Stimulated activated naive B cell treated with anti-CD40 and anti-IgM and Interleukin-4, amounts not matched to agents 10 μg/mL and 1 μg/mL and 100 μg/mL, for 72 hours (primary cell): ENCODE measurements at regions not wholly inside any gene's neighbourhood (a gene's known extent, or its start where the extent isn't known, plus 50 kb on each side); places are given as distances from the start of the nearest gene placed in this dataset.

Experiments
- ATAC-seq, 2 donors: fragments of 150-1000 bp; cut with Tn5 transposase; replicated peaks; 2 replicates each; pipeline ENCODE4 v1.10.0; 2021; ENCODE audit warnings: moderate library complexity in 1 of 2
- DNase-seq: peaks from one replicate; pipeline ENCODE4 v3.0.0; 2021
- H3K27ac Mint-ChIP-seq: one replicate; pipeline ENCODE4 v1.8.0; 2022; ENCODE audit warnings: mild to moderate bottlenecking, mixed read lengths
- H3K27me3 Mint-ChIP-seq, 2 donors: one replicate each; pipeline ENCODE4 v1.8.0; 2022; ENCODE audit warnings: mixed read lengths in 2 of 2
- H3K36me3 Mint-ChIP-seq, 2 donors: one replicate each; pipeline ENCODE4 v1.8.0; 2022; ENCODE audit warnings: mixed read lengths in 2 of 2, mild to moderate bottlenecking in 1 of 2
- H3K4me1 Mint-ChIP-seq, 2 donors: one replicate each; pipeline ENCODE4 v1.8.0; 2022; ENCODE audit warnings: mixed read lengths in 2 of 2, mild to moderate bottlenecking in 1 of 2
- H3K4me3 Mint-ChIP-seq, 2 donors: one replicate each; pipeline ENCODE4 v1.8.0; 2022; ENCODE audit warnings: mild to moderate bottlenecking in 2 of 2, mixed read lengths in 2 of 2, moderate library complexity in 1 of 2
- H3K9me3 Mint-ChIP-seq, 2 donors: one replicate each; pipeline ENCODE4 v1.8.0; 2022; ENCODE audit warnings: mixed read lengths in 2 of 2, mild to moderate bottlenecking in 1 of 2

- no peaks in the 10 kb centered on the region for H3K9me3 Mint-ChIP-seq
- no peaks in the 10 kb centered on the region for H3K27me3 Mint-ChIP-seq
- H3K27ac Mint-ChIP-seq = no peak overlapping the region
- DNase-seq = no peak
- no peak for ATAC-seq
- no peaks in the 10 kb centered on the region for H3K4me1 Mint-ChIP-seq
- H3K36me3 Mint-ChIP-seq = no peaks in the 10 kb centered on the region
- H3K4me3 Mint-ChIP-seq = no peak overlapping the region
These were observed 246.6 kb upstream of the APCDD1 start for GRCh38 chr18:10207682-10208345.

GRCh38 chr18:10209302-10209701 is 245.1 kb upstream of the APCDD1 start:
- DNase-seq (no peak), ATAC-seq (no peak)
- H3K27me3 Mint-ChIP-seq = no peaks in the 10 kb centered on the region
- H3K9me3 Mint-ChIP-seq = no peaks in the 10 kb centered on the region
- H3K36me3 Mint-ChIP-seq = no peaks in the 10 kb centered on the region
- H3K4me1 Mint-ChIP-seq = peaks cover 0 to 3% of the 10 kb centered on the region in 2 donors
- H3K27ac Mint-ChIP-seq = no peak overlapping the region
- no peak overlapping the region for H3K4me3 Mint-ChIP-seq

GRCh38 chr18:10210057-10210633 is 244.3 kb upstream of the APCDD1 start:
- ATAC-seq (no peak), DNase-seq (no peak)
- H3K27ac Mint-ChIP-seq = no peak overlapping the region
- H3K27me3 Mint-ChIP-seq = no peaks in the 10 kb centered on the region
- peaks cover 4 to 5% of the 10 kb centered on the region in 2 donors for H3K4me1 Mint-ChIP-seq
- no peaks in the 10 kb centered on the region for H3K36me3 Mint-ChIP-seq
- H3K4me3 Mint-ChIP-seq = no peak overlapping the region
- no peaks in the 10 kb centered on the region for H3K9me3 Mint-ChIP-seq

- no peaks in the 10 kb centered on the region for H3K27me3 Mint-ChIP-seq
- ATAC-seq (peak; percentile 97 to 100), DNase-seq (peak; percentile 13)
These were observed 240.9 kb upstream of the APCDD1 start for GRCh38 chr18:10213526-10213925.

DNA sequence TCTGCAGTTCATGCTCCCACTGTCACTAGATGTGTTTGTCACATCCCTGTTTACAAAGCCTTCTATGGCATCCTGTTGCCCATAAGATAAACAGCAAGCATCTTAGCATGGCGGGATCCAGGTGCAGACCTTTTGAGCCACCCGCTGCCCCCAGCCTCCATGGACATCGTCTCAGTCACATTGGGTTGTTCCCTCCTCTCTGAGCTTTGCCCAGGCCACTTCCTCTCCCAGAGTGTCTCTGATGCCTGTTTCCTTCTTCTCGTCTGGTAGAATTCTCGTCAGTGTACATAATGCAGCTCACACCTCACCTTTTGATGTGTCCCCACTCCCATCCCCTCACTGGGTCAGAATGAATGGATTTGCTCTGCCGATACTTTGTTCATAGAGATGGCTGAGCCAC is 239.0 kb upstream of the APCDD1 start:
- no peaks in the 10 kb centered on the region for H3K27me3 Mint-ChIP-seq
- H3K9me3 Mint-ChIP-seq = peaks cover 10 to 12% of the 10 kb centered on the region in 2 donors
- H3K36me3 Mint-ChIP-seq = no peaks in the 10 kb centered on the region
- no peak overlapping the region for H3K27ac Mint-ChIP-seq
- H3K4me1 Mint-ChIP-seq = peaks cover 5 to 11% of the 10 kb centered on the region in 2 donors
- DNase-seq (no peak), ATAC-seq (no peak)
- H3K4me3 Mint-ChIP-seq = no peak overlapping the region

More at GRCh38 chr18:10213526-10213925, 240.9 kb upstream of the APCDD1 start:
- Mint-ChIP-seq H3K27ac (no peak overlapping the region), H3K36me3 (no peaks in the 10 kb centered on the region), H3K4me3 (no peak overlapping the region), H3K9me3 (peaks cover 8 to 12% of the 10 kb centered on the region in 2 donors), H3K4me1 (peaks cover 5 to 11% of the 10 kb centered on the region in 2 donors)

- DNase-seq (no peak), ATAC-seq (no peak)
- Mint-ChIP-seq H3K36me3 (no peaks in the 10 kb centered on the region), H3K27me3 (no peaks in the 10 kb centered on the region), H3K9me3 (peaks cover 14 to 16% of the 10 kb centered on the region in 2 donors), H3K4me3 (no peak overlapping the region), H3K4me1 (peaks cover 5 to 11% of the 10 kb centered on the region in 2 donors), H3K27ac (no peak overlapping the region)
These were observed 237.6 kb upstream of the APCDD1 start for GRCh38 chr18:10216791-10217190.

DNA sequence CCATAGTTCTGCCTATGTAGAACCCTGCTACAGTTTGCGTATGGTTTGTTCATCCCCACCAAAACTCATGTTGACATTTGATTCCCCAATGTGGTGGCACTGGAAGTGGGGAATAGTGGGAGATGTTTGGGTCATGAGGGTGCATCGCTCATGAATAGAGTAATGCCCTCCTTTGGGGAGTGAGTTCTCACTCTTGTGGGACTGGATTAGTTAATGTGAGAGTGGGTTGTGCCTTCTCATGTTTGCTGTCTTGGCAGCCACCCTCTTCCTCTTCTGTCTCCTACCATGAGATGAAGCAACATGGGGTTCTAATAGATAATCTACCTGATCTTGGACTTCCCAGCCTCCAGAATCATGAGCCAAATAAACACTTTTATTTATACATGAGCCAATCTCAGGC is 237.2 kb upstream of the APCDD1 start:
- no peaks in the 10 kb centered on the region for H3K27me3 Mint-ChIP-seq
- ATAC-seq (no peak), DNase-seq (no peak)
- H3K9me3 Mint-ChIP-seq = peaks cover 14 to 16% of the 10 kb centered on the region in 2 donors
- no peak overlapping the region for H3K27ac Mint-ChIP-seq
- no peak overlapping the region for H3K4me3 Mint-ChIP-seq
- H3K36me3 Mint-ChIP-seq = no peaks in the 10 kb centered on the region
- peaks cover 5 to 11% of the 10 kb centered on the region in 2 donors for H3K4me1 Mint-ChIP-seq

GRCh38 chr18:10225300-10225699 is 229.1 kb upstream of the APCDD1 start:
- DNase-seq (no peak), ATAC-seq (no peak)
- no peak overlapping the region for H3K27ac Mint-ChIP-seq
- H3K36me3 Mint-ChIP-seq = peaks cover 3 to 4% of the 10 kb centered on the region in 2 donors
- H3K9me3 Mint-ChIP-seq = peaks cover 8 to 11% of the 10 kb centered on the region in 2 donors
- H3K4me1 Mint-ChIP-seq = no peaks in the 10 kb centered on the region
- no peaks in the 10 kb centered on the region for H3K27me3 Mint-ChIP-seq
- H3K4me3 Mint-ChIP-seq = no peak overlapping the region

DNA sequence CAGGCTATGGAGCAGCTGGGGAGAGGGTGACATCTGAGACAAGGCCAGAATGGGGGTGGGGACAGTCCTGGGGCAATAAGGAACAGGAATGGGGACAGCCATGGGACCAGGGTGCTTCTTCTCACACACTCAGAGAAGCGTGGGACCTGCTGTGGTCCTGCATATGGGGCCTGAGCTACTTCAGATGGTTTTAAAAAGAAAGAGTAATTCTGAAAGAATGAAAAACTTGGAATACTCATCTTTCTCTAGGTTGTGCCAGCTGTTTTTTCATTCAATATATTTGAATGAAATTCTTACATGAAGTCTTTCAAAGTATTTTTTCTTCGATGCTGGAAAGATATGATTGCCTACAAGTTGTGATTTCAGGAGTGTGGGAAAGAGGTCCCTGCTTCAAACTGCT is 227.5 kb upstream of the APCDD1 start:
- Mint-ChIP-seq H3K27ac (no peak overlapping the region), H3K4me1 (peaks cover 0 to 8% of the 10 kb centered on the region in 2 donors)
- ATAC-seq = no peak

DNA sequence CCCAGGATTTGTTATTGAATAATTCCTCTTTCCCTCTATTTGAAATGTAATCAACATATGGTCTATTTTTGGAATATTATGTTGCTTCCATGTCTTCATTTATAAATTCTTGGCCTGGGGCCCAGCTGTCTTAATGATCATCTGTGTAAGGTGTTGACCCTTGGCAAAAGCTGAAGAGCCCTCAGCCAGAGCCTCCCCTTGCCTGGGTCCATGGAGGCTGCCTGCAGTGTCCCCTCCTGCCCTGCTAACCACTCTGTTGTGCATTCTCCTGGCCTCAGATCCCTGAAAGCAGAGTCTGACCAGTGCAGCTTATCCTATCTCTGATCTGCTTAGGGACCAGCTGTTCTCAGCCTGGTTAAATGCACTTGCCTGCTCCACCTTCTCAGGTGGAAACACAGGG is 226.1 kb upstream of the APCDD1 start:
- Mint-ChIP-seq H3K4me3 (no peak overlapping the region), H3K27me3 (no peaks in the 10 kb centered on the region), H3K4me1 (peaks cover 0 to 8% of the 10 kb centered on the region in 2 donors), H3K9me3 (peaks cover 8 to 9% of the 10 kb centered on the region in 2 donors), H3K27ac (no peak overlapping the region), H3K36me3 (peaks cover 4 to 5% of the 10 kb centered on the region in 2 donors)
- DNase-seq = no peak
- ATAC-seq = no peak

More for the DNA sequence above, 227.5 kb upstream of the APCDD1 start:
- no peak overlapping the region for H3K4me3 Mint-ChIP-seq
- no peak for DNase-seq
- H3K27me3 Mint-ChIP-seq = no peaks in the 10 kb centered on the region
- H3K36me3 Mint-ChIP-seq = peaks cover 4 to 5% of the 10 kb centered on the region in 2 donors
- peaks cover 8 to 9% of the 10 kb centered on the region in 2 donors for H3K9me3 Mint-ChIP-seq

- no peak for DNase-seq
- ATAC-seq = no peak
- no peak overlapping the region for H3K4me3 Mint-ChIP-seq
- H3K9me3 Mint-ChIP-seq = peaks cover 8 to 9% of the 10 kb centered on the region in 2 donors
- H3K27ac Mint-ChIP-seq = no peak overlapping the region
- H3K4me1 Mint-ChIP-seq = peaks cover 0 to 8% of the 10 kb centered on the region in 2 donors
- H3K27me3 Mint-ChIP-seq = no peaks in the 10 kb centered on the region
- peaks cover 4 to 5% of the 10 kb centered on the region in 2 donors for H3K36me3 Mint-ChIP-seq
These were observed 225.0 kb upstream of the APCDD1 start for GRCh38 chr18:10229458-10229857.

DNA sequence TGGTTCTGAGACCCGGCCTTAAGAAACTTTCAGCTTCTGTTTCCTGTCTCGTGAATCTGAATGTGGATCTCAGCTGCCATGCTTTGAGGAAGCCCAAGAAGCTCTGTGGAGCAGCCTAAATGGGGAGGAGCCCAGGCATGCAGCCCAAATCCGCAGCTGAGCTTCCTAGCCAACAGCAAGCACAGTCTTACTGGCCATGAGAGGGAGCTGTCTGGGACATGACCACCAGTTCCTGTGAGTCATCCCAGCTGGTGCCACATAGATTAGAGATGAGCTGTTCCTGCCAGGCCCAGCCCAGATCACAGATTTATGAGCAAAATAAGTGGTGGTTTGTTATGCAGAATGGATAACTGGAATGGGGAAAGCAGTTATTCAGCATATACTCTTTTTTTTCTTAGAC is 224.4 kb upstream of the APCDD1 start:
- DNase-seq = no peak
- ATAC-seq = peak in 1 of 2 donors; percentile 39

GRCh38 chr18:10231220-10231619 is 223.2 kb upstream of the APCDD1 start:
- ATAC-seq = no peak
- Mint-ChIP-seq H3K27me3 (no peaks in the 10 kb centered on the region), H3K4me3 (no peak overlapping the region), H3K36me3 (peaks cover 0 to 2% of the 10 kb centered on the region in 2 donors), H3K9me3 (peaks cover 4 to 5% of the 10 kb centered on the region in 2 donors), H3K27ac (no peak overlapping the region), H3K4me1 (peaks cover 0 to 8% of the 10 kb centered on the region in 2 donors)
- no peak for DNase-seq

More for the DNA sequence above, 224.4 kb upstream of the APCDD1 start:
- H3K27ac Mint-ChIP-seq = no peak overlapping the region
- peaks cover 0 to 8% of the 10 kb centered on the region in 2 donors for H3K4me1 Mint-ChIP-seq
- H3K36me3 Mint-ChIP-seq = peaks cover 3 to 5% of the 10 kb centered on the region in 2 donors
- H3K4me3 Mint-ChIP-seq = no peak overlapping the region
- peaks cover 7 to 8% of the 10 kb centered on the region in 2 donors for H3K9me3 Mint-ChIP-seq
- no peaks in the 10 kb centered on the region for H3K27me3 Mint-ChIP-seq

- Mint-ChIP-seq H3K27ac (no peak overlapping the region), H3K36me3 (peaks cover 0 to 2% of the 10 kb centered on the region in 2 donors), H3K9me3 (peaks cover 4 to 5% of the 10 kb centered on the region in 2 donors), H3K4me1 (peaks cover 0 to 8% of the 10 kb centered on the region in 2 donors), H3K27me3 (no peaks in the 10 kb centered on the region), H3K4me3 (no peak overlapping the region)
- DNase-seq (no peak), ATAC-seq (no peak)
These were observed 222.4 kb upstream of the APCDD1 start for GRCh38 chr18:10232062-10232461.
